Epithelial cell of prostate (primary cell): ENCODE measurements at regions not wholly inside any gene's neighbourhood (a gene's known extent, or its start where the extent isn't known, plus 50 kb on each side); places are given as distances from the start of the nearest gene placed in this dataset.
"Not testable (repeated sequence)": the region's sequence is repeated elsewhere in the genome, so short reads cannot be mapped to it uniquely, and the experiment has no call there.

Experiments used
- DNase-seq: peaks from one replicate; pipeline ENCODE4 v3.0.0-alpha.2; 2011; ENCODE audit warnings: low read depth, low spot score
- H3K27ac ChIP-seq: fragments of 450-650 bp; 2 replicates; pipeline ENCODE4 v1.5.1; 2017; ENCODE audit warnings: mild to moderate bottlenecking

GRCh38 chr6:130697271-130697994 lies 129.8 kb upstream of the SMLR1 start:
- DNase-seq = no peak
- no peak overlapping the region for H3K27ac ChIP-seq

- DNase-seq = no peak
Measured at GRCh38 chr6:130697995-130698535, 129.1 kb upstream of the SMLR1 start.

GRCh38 chr6:130699742-130700141 lies 127.5 kb upstream of the SMLR1 start:
- DNase-seq = no peak
- H3K27ac ChIP-seq = no peak overlapping the region

More at GRCh38 chr6:130697995-130698535, 129.1 kb upstream of the SMLR1 start:
- no peak overlapping the region for H3K27ac ChIP-seq

GRCh38 chr6:130700397-130700796 lies 126.8 kb upstream of the SMLR1 start:
- H3K27ac ChIP-seq = no peak overlapping the region
- DNase-seq = no peak

- no peak overlapping the region for H3K27ac ChIP-seq
- DNase-seq = peak; percentile 44
Measured at GRCh38 chr6:130708338-130708737, 118.9 kb upstream of the SMLR1 start.

GRCh38 chr6:130711641-130712040 lies 115.6 kb upstream of the SMLR1 start:
- not testable (repeated sequence) for H3K27ac ChIP-seq, DNase-seq

- no peak overlapping the region for H3K27ac ChIP-seq
- DNase-seq = no peak
Measured at GRCh38 chr6:130713144-130713543, 114.1 kb upstream of the SMLR1 start.

GRCh38 chr6:130715058-130715457 lies 112.1 kb upstream of the SMLR1 start:
- no peak overlapping the region for H3K27ac ChIP-seq
- DNase-seq = no peak

GRCh38 chr6:130716466-130716865 lies 110.7 kb upstream of the SMLR1 start:
- no peak for DNase-seq
- no peak overlapping the region for H3K27ac ChIP-seq

- DNase-seq = no peak
Measured at GRCh38 chr6:130717657-130718056, 109.5 kb upstream of the SMLR1 start.

GRCh38 chr6:130720076-130720715 lies 107.0 kb upstream of the SMLR1 start:
- H3K27ac ChIP-seq = no peak overlapping the region
- no peak for DNase-seq

More at GRCh38 chr6:130717657-130718056, 109.5 kb upstream of the SMLR1 start:
- no peak overlapping the region for H3K27ac ChIP-seq

GRCh38 chr6:130724089-130724488 lies 103.1 kb upstream of the SMLR1 start:
- H3K27ac ChIP-seq = no peak overlapping the region
- DNase-seq = no peak

- peak; percentile 24 for DNase-seq
- H3K27ac ChIP-seq = no peak overlapping the region
Measured at GRCh38 chr6:130725551-130725950, 101.7 kb upstream of the SMLR1 start.

GRCh38 chr6:130728064-130728463 lies 99.1 kb upstream of the SMLR1 start:
- DNase-seq, H3K27ac ChIP-seq: not testable (repeated sequence)

- no peak for DNase-seq
- H3K27ac ChIP-seq = no peak overlapping the region
Measured at GRCh38 chr6:130730600-130730999, 96.6 kb upstream of the SMLR1 start.

- no peak overlapping the region for H3K27ac ChIP-seq
- no peak for DNase-seq
Measured at GRCh38 chr6:130734161-130734560, 93.0 kb upstream of the SMLR1 start.

GRCh38 chr6:130740308-130740707 lies 86.9 kb upstream of the SMLR1 start:
- no peak for DNase-seq

GRCh38 chr6:130742131-130742681 lies 85.0 kb upstream of the SMLR1 start:
- no peak for DNase-seq
- H3K27ac ChIP-seq = no peak overlapping the region

More at GRCh38 chr6:130740308-130740707, 86.9 kb upstream of the SMLR1 start:
- no peak overlapping the region for H3K27ac ChIP-seq

- no peak for DNase-seq
- no peak overlapping the region for H3K27ac ChIP-seq
Measured at GRCh38 chr6:130743175-130743574, 84.0 kb upstream of the SMLR1 start.

GRCh38 chr6:130744576-130745366 lies 82.4 kb upstream of the SMLR1 start:
- no peak overlapping the region for H3K27ac ChIP-seq
- no peak for DNase-seq
